Calu3 (cell line): ENCODE measurements at regions not wholly inside any gene's neighbourhood (a gene's known extent, or its start where the extent isn't known, plus 50 kb on each side); places are given as distances from the start of the nearest gene placed in this dataset.

ENCODE experiments used
- BruUV-seq: library from RNA; stranded (reverse); fragments of 400-500 nt; replicated peaks from 2 replicates; lab custom pipeline; 2021; lab: Mats Ljungman, UMichigan
- CTCF ChIA-PET: fragments of 300-600 bp; sonication (Branson Sonifier 250); formaldehyde crosslinking; loops from one replicate; lab custom pipeline; 2022; ENCODE audit warnings: antibody characterized with exemption; lab: Charles Lee
- DNase-seq: peaks from one replicate; pipeline ENCODE4 v3.0.0; 2022
- H3K27ac Mint-ChIP-seq: one replicate; pipeline ENCODE4 v1.8.0; 2022; ENCODE audit warnings: mixed read lengths; ENCODE audit not compliant: unreplicated experiment
- H3K27me3 Mint-ChIP-seq: one replicate; pipeline ENCODE4 v1.8.0; 2022; ENCODE audit warnings: mixed read lengths; ENCODE audit not compliant: unreplicated experiment
- H3K36me3 Mint-ChIP-seq: one replicate; pipeline ENCODE4 v1.8.0; 2022; ENCODE audit warnings: mild to moderate bottlenecking, moderate library complexity, mixed read lengths; ENCODE audit not compliant: insufficient read depth, unreplicated experiment
- H3K4me1 Mint-ChIP-seq: one replicate; pipeline ENCODE4 v1.8.0; 2022; ENCODE audit warnings: mild to moderate bottlenecking, low read depth, mixed read lengths; ENCODE audit not compliant: unreplicated experiment
- H3K4me3 Mint-ChIP-seq: one replicate; pipeline ENCODE4 v1.8.0; 2022; ENCODE audit warnings: mild to moderate bottlenecking, low read depth, moderate library complexity, mixed read lengths; ENCODE audit not compliant: unreplicated experiment
- H3K9me3 Mint-ChIP-seq: one replicate; pipeline ENCODE4 v1.8.0; 2022; ENCODE audit warnings: low read depth, mixed read lengths; ENCODE audit not compliant: unreplicated experiment
- intact Hi-C: fragments of 100-400 bp; cut with micrococcal nuclease; formaldehyde crosslinking; loops from one replicate; pipeline ENCODE4 v1.10.0; 2022; ENCODE audit not compliant: unreplicated experiment
- TF ChIP-seq, protein P1 (sequence below): fragments of 200-600 bp; IDR thresholded peaks from one replicate; pipeline ENCODE4 v1.8.0; 2022; ENCODE audit warnings: antibody characterized with exemption; ENCODE audit not compliant: unreplicated experiment

DNA sequence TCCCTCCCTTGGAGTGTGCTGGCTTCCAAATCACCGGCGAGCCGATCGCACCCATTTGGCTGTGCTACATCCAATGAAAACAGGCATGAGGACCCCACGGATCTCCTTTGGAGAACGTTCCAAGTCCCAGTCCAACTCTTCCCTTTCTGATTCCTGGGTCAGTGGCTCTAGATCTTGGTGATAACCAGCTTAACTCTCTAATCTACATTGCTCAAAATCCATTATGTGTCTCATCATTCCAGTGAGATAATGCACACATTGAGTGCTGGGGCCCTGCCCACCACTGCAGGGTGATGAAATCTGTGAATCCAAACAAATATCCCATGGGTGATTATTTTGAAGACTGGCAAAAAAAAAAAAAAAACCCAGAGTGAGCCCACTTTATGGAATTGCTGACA is 232.7 kb upstream of the COPS8 start:
- no peaks in the 10 kb centered on the region for H3K4me1 Mint-ChIP-seq

DNA sequence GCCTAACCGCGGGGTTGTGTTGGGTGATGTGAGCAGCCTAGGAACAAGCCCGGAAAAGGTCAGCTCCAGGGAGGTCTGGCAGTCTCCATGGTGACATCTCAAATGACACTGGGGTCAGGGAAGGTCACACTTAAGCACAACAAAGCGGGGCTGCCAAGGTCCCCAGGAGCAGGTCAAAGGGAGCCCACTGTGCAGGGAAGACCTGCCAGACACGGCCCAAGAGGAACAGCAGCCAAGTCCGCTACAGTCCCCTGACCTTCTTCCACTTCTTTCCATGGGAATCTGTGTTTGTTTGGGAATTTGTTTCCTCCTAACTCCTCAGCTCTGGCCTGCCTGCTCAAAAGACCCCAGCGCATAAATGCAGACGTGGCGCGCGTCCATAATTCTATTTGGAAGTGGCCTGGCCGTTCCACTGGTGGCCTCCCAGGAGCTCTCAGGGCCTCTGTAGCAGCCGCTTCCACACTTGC is 232.1 kb upstream of the COPS8 start:
- H3K4me3 Mint-ChIP-seq: no peak overlapping the region
- CTCF ChIA-PET: no interaction called here
- intact Hi-C loops: no loop called here
- H3K36me3 Mint-ChIP-seq: no peaks in the 10 kb centered on the region
- peaks cover 23% of the 10 kb centered on the region for H3K27me3 Mint-ChIP-seq
- TF ChIP-seq, protein P1, sequence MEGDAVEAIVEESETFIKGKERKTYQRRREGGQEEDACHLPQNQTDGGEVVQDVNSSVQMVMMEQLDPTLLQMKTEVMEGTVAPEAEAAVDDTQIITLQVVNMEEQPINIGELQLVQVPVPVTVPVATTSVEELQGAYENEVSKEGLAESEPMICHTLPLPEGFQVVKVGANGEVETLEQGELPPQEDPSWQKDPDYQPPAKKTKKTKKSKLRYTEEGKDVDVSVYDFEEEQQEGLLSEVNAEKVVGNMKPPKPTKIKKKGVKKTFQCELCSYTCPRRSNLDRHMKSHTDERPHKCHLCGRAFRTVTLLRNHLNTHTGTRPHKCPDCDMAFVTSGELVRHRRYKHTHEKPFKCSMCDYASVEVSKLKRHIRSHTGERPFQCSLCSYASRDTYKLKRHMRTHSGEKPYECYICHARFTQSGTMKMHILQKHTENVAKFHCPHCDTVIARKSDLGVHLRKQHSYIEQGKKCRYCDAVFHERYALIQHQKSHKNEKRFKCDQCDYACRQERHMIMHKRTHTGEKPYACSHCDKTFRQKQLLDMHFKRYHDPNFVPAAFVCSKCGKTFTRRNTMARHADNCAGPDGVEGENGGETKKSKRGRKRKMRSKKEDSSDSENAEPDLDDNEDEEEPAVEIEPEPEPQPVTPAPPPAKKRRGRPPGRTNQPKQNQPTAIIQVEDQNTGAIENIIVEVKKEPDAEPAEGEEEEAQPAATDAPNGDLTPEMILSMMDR: no peak
- H3K9me3 Mint-ChIP-seq: no peaks in the 10 kb centered on the region
- no peak for DNase-seq
- no peak overlapping the region for H3K27ac Mint-ChIP-seq
- H3K4me1 Mint-ChIP-seq: no peaks in the 10 kb centered on the region
- BruUV-seq: no TSS peak

More for the DNA sequence above, 232.7 kb upstream of the COPS8 start:
- BruUV-seq: no TSS peak
- Mint-ChIP-seq H3K9me3 (no peaks in the 10 kb centered on the region), H3K4me3 (no peak overlapping the region), H3K27ac (no peak overlapping the region), H3K36me3 (no peaks in the 10 kb centered on the region), H3K27me3 (peaks cover 30% of the 10 kb centered on the region)
- intact Hi-C loops: no loop called here
- TF ChIP-seq, protein P1: no peak
- no peak for DNase-seq
- CTCF ChIA-PET: no interaction called here

DNA sequence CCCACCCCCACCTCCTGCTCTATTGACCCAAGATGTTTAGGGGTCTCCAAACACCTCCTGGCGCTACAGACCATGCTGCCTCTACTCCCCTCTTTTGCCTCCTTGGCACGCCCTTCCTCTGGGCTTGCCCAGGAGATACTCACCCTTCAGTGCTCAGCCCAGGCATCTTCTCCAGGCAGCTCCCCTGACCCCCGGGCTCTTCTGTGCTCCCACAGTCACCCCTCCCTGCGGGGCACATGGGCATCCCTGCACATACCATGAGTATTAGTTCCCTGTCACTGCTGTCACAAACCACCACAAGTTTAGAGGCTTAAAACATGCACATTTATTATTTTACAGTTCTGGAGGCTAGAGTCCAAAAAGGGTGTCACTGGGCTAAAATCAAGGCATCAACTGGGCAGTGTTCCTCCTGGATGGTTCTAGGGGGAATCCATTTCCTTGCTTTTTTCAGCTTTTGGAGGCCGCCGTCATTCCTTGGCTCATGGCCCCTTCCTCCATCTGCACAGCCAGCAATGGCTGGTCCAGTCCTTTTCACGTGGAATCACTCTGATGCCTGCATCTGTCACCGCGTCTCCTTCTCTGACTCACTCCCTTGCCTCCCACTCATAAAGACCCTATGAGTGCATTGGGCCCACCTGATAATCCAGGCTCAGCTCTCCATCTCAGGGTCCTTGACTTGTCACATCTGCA is 230.4 kb upstream of the COPS8 start:
- BruUV-seq: no TSS peak
- no peaks in the 10 kb centered on the region for H3K36me3 Mint-ChIP-seq
- H3K4me1 Mint-ChIP-seq: no peaks in the 10 kb centered on the region
- intact Hi-C loops: no loop called here
- H3K27ac Mint-ChIP-seq: no peak overlapping the region
- CTCF ChIA-PET: no interaction called here
- H3K9me3 Mint-ChIP-seq: no peaks in the 10 kb centered on the region
- TF ChIP-seq, protein P1: no peak
- DNase-seq: no peak
- peaks cover 15% of the 10 kb centered on the region for H3K27me3 Mint-ChIP-seq
- H3K4me3 Mint-ChIP-seq: no peak overlapping the region

DNA sequence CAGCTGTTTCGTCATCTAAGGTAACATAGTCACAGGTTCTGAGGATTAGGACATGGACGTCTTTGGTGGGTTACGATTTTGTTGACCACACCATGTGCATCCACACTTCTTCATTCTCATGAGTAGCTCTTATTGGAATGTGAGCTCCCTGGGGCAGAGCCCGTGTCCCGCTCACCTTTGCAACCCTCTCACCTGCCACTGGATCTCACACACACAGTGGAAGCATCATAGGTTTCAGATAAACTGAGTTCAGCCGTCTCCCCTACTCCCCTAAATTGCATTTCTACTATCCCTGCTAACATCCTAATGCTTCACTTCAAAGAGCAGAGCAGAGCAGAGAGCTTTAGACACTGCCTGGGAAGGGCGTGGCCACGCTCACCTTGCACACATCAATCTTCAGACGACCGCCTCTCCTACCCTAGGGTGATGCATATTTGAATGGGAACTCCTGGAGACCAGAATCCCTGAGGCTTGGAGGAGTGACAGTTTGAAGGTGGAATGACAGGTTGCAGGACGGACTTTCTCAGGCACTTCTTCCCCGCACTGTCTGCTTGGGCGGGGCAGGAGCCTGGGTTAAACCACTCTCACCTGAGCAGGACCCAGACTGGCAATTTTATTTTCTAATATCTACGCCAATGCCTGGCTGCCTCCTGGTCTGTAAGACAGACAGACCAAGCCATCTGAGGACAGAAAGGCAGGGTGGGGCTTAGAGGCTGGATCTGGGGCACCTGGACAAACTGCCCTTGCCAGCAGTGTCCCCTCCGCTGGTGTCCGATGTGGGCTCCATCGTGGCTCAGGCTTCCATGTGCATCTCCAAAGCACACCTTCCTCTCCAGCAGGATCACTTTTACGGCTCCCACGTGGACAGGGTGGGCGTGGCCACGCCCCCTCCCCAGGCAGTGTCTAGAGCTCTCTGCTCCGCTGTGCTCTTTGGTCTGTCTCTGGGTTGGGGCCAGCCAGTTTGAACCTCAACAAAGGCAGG is 229.5 kb upstream of the COPS8 start:
- no peak for DNase-seq
- H3K4me3 Mint-ChIP-seq: no peak overlapping the region
- CTCF ChIA-PET: no interaction called here
- H3K9me3 Mint-ChIP-seq: no peaks in the 10 kb centered on the region
- intact Hi-C loops: no loop called here
- H3K27me3 Mint-ChIP-seq: peaks cover 15% of the 10 kb centered on the region
- no TSS peak for BruUV-seq
- no peak overlapping the region for H3K27ac Mint-ChIP-seq
- H3K4me1 Mint-ChIP-seq: no peaks in the 10 kb centered on the region
- no peaks in the 10 kb centered on the region for H3K36me3 Mint-ChIP-seq
- TF ChIP-seq, protein P1: no peak
